KMS-11 (cell line): ENCODE measurements at regions not wholly inside any gene's neighbourhood (a gene's known extent, or its start where the extent isn't known, plus 50 kb on each side); places are given as distances from the start of the nearest gene placed in this dataset.

Source experiments
- H2AFZ ChIP-seq: fragments of 200-600 bp; sonication (generic); 2 replicates; pipeline ENCODE4 v1.6.1; 2016; ENCODE audit warnings: antibody characterized with exemption, mixed run types, low read depth
- H3K27ac ChIP-seq: fragments of 200-600 bp; sonication (generic); 2 replicates; pipeline ENCODE4 v1.6.1; 2016; ENCODE audit warnings: mild to moderate bottlenecking, mixed run types
- H3K27me3 ChIP-seq: fragments of 200-600 bp; sonication (generic); 2 replicates; pipeline ENCODE4 v1.6.1; 2017; ENCODE audit warnings: mild to moderate bottlenecking, low read depth, mixed run types, moderate library complexity; ENCODE audit not compliant: insufficient read depth
- H3K36me3 ChIP-seq: fragments of 200-600 bp; sonication (generic); 2 replicates; pipeline ENCODE4 v1.6.1; 2017; ENCODE audit warnings: mild to moderate bottlenecking, mixed run types; ENCODE audit not compliant: insufficient read depth
- H3K4me1 ChIP-seq: fragments of 200-600 bp; sonication (generic); 2 replicates; pipeline ENCODE4 v1.6.1; 2016; ENCODE audit warnings: mild to moderate bottlenecking, low read depth, mixed run types; ENCODE audit not compliant: poor library complexity, severe bottlenecking
- H3K4me2 ChIP-seq: fragments of 200-600 bp; sonication (generic); 2 replicates; pipeline ENCODE4 v1.7.0; 2016; ENCODE audit warnings: mild to moderate bottlenecking, mixed run types
- H3K4me3 ChIP-seq: fragments of 200-600 bp; sonication (generic); IDR thresholded peaks from 2 replicates; pipeline ENCODE4 v1.6.1; 2017; ENCODE audit warnings: low read depth, low read length, mixed read lengths; ENCODE audit not compliant: insufficient read depth
- H3K79me2 ChIP-seq: fragments of 200-600 bp; sonication (generic); 2 replicates; pipeline ENCODE4 v1.6.1; 2016; ENCODE audit warnings: low read depth, mixed run types; ENCODE audit not compliant: insufficient read depth
- H3K9ac ChIP-seq: fragments of 200-600 bp; sonication (generic); 2 replicates; pipeline ENCODE4 v1.6.1; 2016; ENCODE audit warnings: mild to moderate bottlenecking, mixed run types
- H4K20me1 ChIP-seq: fragments of 200-600 bp; sonication (generic); 2 replicates; pipeline ENCODE4 v1.6.1; 2016; ENCODE audit warnings: mild to moderate bottlenecking, mixed run types; ENCODE audit not compliant: insufficient read depth
- CTCF ChIP-seq: fragments of 200-600 bp; sonication (generic); conservative IDR thresholded peaks from 2 replicates; pipeline ENCODE4 v1.6.1; 2017; ENCODE audit warnings: low read depth, mild to moderate bottlenecking, antibody characterized with exemption, low read length, moderate library complexity, mixed read lengths

DNA sequence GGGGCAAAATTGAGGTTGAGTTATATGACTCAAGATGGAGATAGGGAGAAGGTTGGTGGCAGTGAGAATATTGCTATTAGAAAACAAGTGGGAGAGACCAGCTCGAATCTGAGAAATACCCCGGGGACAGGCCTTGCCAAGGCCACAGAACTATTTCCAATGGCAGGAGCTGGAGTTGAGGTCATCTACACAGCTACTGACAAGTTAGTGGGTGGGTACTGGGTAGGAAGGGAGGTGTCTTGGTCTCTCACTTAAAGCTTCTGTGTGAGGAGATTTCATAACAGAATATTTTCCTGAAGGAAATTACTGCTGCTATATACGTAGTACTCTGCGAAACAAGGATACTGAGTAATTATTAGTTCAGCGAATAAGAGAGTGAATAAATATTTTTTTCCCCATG is 69.4 kb upstream of the ITPRID2 start:
- H3K27me3 ChIP-seq, result no peaks in the 10 kb centered on the region
- H3K4me3 ChIP-seq, result no peak overlapping the region
- H3K27ac ChIP-seq, result no peak overlapping the region
- H3K4me1 ChIP-seq, result no peaks in the 10 kb centered on the region
- no peak overlapping the region for H3K9ac ChIP-seq
- no peak overlapping the region for H2AFZ ChIP-seq
- no peak for TF ChIP-seq CTCF
- no peaks in the 10 kb centered on the region for H4K20me1 ChIP-seq
- no peaks in the 10 kb centered on the region for H3K79me2 ChIP-seq
- H3K4me2 ChIP-seq, result no peak overlapping the region
- no peaks in the 10 kb centered on the region for H3K36me3 ChIP-seq

GRCh38 chr2:181823405-181823804 is 68.1 kb upstream of the ITPRID2 start:
- no peak for TF ChIP-seq CTCF
- no peak overlapping the region for H3K27ac ChIP-seq
- no peaks in the 10 kb centered on the region for H3K79me2 ChIP-seq
- no peak overlapping the region for H3K9ac ChIP-seq
- H3K4me3 ChIP-seq, result no peak overlapping the region
- no peaks in the 10 kb centered on the region for H3K36me3 ChIP-seq
- no peak overlapping the region for H2AFZ ChIP-seq
- H4K20me1 ChIP-seq, result no peaks in the 10 kb centered on the region
- no peaks in the 10 kb centered on the region for H3K27me3 ChIP-seq
- H3K4me2 ChIP-seq, result no peak overlapping the region
- no peaks in the 10 kb centered on the region for H3K4me1 ChIP-seq

- no peak for TF ChIP-seq CTCF
- Histone ChIP-seq H3K79me2 (no peaks in the 10 kb centered on the region), H4K20me1 (no peaks in the 10 kb centered on the region), H3K36me3 (no peaks in the 10 kb centered on the region), H3K4me3 (no peak overlapping the region), H3K4me1 (no peaks in the 10 kb centered on the region), H2AFZ (no peak overlapping the region), H3K27me3 (no peaks in the 10 kb centered on the region), H3K9ac (no peak overlapping the region), H3K4me2 (no peak overlapping the region), H3K27ac (no peak overlapping the region)
These were observed 63.3 kb upstream of the ITPRID2 start for GRCh38 chr2:181828122-181828705.

GRCh38 chr2:181829230-181829629 is 62.3 kb upstream of the ITPRID2 start:
- H3K9ac ChIP-seq, result no peak overlapping the region
- no peak for TF ChIP-seq CTCF
- no peak overlapping the region for H2AFZ ChIP-seq
- no peak overlapping the region for H3K4me3 ChIP-seq
- no peaks in the 10 kb centered on the region for H3K4me1 ChIP-seq
- H3K36me3 ChIP-seq, result no peaks in the 10 kb centered on the region
- H4K20me1 ChIP-seq, result no peaks in the 10 kb centered on the region
- no peak overlapping the region for H3K4me2 ChIP-seq
- H3K79me2 ChIP-seq, result no peaks in the 10 kb centered on the region
- no peak overlapping the region for H3K27ac ChIP-seq
- no peaks in the 10 kb centered on the region for H3K27me3 ChIP-seq

DNA sequence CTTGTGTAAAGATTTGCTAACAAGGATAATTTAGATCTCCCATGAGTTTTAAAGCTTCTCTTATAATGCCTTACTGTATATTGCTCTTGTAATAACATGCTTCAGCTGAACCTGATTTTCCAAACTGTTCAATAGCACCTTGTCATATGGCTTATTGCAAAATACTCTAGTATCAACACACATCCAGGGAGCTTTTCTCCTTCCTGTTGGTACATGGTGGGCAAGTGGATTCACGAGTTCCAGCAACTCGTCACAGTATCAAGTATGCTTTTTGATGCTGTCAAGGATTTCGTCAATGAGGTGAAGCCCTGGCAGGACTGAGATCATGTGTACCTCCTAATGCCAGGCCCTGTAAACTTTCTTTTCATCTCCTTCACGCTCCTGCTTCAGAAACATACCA is 59.5 kb upstream of the ITPRID2 start:
- no peaks in the 10 kb centered on the region for H4K20me1 ChIP-seq
- no peak overlapping the region for H3K4me2 ChIP-seq
- no peak overlapping the region for H3K27ac ChIP-seq
- no peaks in the 10 kb centered on the region for H3K79me2 ChIP-seq
- H3K4me1 ChIP-seq, result no peaks in the 10 kb centered on the region
- H3K27me3 ChIP-seq, result no peaks in the 10 kb centered on the region
- H3K4me3 ChIP-seq, result no peak overlapping the region
- no peak overlapping the region for H3K9ac ChIP-seq
- TF ChIP-seq CTCF, result no peak
- no peak overlapping the region for H2AFZ ChIP-seq
- H3K36me3 ChIP-seq, result no peaks in the 10 kb centered on the region
